ENCODE measurements at regions not wholly inside any gene's neighbourhood (a gene's known extent, or its start where the extent isn't known, plus 50 kb on each side); places are given as distances from the start of the nearest gene placed in this dataset.

DNA sequence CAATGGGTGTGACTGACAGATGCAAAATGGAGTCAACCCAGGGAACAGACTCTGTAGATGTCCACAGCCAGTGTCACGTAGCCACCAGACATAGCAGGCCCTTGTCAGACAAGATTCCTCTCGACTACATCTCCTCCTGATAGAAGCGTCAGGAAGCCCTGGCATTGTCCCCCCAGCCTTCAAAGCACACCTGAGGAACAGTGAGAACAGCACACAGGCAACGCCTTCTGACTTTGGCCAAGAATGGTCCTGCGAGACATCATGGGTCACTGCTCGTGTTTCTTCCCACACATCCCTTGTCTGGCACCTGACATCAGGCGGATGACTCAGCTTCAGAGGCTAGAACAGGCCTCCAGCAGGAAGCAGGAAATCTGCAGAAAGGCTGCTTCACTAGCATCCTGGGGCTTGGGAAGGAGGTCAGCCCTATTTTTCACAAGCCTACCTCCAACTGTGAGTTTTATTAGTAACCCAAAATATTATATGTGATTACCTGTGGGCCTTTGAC is 52.8 kb upstream of the GPR26 start:
- TF ChIP-seq NFRKB (IDR thresholded peaks at IDR 0.05) (no peak), ARNT (IDR thresholded peaks at IDR 0.05) (no peak), ZNF384 (IDR thresholded peaks at IDR 0.05) (no peak), BHLHE40 (IDR thresholded peaks at IDR 0.05; ENCODE audit: borderline replicate concordance) (no peak), SUZ12 (IDR thresholded peaks at IDR 0.05) (no peak), SP1 (IDR thresholded peaks at IDR 0.05) (no peak), TARDBP (IDR thresholded peaks at IDR 0.05) (no peak)

Measured in HEK293T (cell line).